LoVo (cell line): ENCODE measurements at regions not wholly inside any gene's neighbourhood (a gene's known extent, or its start where the extent isn't known, plus 50 kb on each side); places are given as distances from the start of the nearest gene placed in this dataset.
A peak's percentile ranks its signal among the peaks of the same experiment; 100 is the strongest.

Source experiments
- DNase-seq: peaks from one replicate; pipeline ENCODE4 v3.0.0-alpha.2; 2016; ENCODE audit warnings: low spot score

- DNase-seq: no peak
Observed at GRCh38 chr4:63799166-63799565, 610.1 kb downstream of the TECRL start.

DNA sequence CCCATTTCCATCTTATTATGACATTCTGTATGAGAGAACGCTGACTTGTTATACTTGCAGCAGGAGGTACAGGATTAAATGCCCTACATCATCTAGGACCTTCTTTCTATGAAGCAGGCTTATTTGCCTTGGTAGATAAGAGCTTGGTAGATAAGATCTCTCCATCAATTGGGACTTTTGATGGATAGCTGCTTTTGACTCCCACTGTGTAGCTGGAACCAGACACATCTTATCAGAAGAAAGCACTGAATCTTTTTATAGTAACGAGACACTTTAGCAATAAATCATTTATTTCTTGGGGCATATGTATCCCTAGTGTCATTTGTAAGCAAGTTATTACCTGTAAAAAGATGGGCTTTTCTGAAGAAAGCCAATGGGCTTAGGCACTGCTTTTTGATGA, 613.9 kb downstream of the TECRL start:
- DNase-seq: no peak

DNA sequence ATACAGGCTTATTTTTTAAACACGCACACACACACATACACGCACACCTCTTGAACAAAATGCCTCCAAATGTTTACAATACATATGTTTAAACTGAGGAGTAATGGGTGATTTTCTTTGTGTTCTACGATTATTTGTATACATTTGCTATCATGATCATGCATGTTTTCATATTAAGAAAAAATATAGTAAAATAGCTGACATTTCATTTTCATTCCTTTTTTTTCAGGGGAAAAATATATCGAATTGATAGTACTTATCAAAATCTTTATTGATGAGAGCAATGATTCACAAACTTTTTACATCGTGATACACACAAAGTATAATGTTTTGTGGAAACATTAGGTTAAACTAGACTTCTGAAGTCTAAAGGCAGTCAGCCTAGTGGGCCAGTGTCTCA, 618.9 kb downstream of the TECRL start:
- no peak for DNase-seq

DNA sequence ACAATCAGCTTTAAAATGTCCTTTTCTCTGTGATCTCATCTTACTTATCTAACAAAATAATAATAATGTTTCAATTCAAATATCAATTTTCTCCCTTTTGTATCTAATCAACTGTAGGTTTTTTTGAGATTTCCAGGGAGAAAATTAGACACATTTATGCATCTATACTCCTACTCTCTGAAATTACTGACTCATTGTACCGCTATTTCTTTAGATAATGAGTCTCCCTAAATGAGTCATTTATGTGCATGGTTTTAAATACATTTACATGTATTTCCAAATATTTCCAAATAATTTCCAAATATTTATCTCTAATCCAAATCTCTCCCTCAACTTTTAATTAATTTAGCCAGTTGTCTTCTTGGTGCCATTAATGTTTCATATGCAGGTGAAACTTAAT, 621.0 kb downstream of the TECRL start:
- no peak for DNase-seq

DNA sequence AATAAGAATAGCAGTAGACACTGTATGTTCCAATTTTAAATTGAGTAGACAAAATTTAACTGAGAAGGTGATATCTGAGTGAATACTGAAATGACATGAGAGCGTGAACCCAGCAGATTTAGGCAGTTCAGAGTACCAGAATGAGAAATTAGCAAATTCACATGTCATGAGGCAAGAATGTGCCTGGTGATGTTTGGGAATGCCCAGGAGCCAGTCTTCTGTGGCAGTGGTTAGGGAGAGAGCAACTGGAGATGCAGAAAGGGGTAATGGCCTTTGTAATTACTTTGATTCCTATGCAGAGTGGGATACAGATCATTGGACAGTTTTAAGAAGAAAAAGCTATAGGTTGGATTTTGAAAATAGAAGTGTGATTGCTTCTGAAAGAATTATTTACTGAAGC, 621.9 kb downstream of the TECRL start:
- DNase-seq: no peak

DNA sequence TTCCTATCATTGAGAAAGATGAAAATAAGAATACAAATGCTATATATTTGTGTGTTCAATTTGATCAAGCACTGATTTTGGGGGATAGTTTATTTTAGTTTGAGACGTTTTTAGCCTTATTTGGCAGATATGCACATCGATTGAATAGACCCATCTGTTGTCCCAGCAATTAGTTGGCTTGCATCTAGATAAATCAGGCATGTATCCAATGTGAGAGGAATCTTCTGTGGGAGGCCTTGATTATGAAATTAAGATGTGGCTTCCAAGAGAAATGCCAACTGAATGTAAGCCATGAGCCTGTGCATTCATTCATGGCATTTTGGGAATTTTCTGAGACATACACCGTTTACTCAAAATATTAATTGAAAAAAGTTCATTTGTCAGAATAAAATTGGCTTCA, 623.1 kb downstream of the TECRL start:
- no peak for DNase-seq

- no peak for DNase-seq
Observed at GRCh38 chr4:63784822-63785221, 624.4 kb downstream of the TECRL start.

DNA sequence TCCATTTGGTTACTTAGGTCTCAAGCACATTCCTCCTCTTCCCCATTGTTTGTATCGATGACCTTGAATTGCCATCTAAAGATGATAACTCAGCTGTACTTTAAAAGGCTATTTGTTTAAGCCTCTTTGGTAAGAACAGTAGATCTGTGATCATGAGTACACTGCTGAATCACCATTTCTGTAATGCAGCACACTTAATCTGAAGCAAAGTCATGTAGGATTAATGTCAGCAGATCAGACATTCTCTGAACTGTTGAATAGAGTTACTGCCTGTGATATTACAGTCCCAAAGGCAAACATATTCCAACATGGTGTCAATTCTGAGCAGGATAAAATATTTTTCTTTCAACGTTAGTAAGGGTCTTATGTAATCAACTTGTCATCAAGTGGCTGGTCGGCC, 631.6 kb downstream of the TECRL start:
- DNase-seq: no peak

DNA sequence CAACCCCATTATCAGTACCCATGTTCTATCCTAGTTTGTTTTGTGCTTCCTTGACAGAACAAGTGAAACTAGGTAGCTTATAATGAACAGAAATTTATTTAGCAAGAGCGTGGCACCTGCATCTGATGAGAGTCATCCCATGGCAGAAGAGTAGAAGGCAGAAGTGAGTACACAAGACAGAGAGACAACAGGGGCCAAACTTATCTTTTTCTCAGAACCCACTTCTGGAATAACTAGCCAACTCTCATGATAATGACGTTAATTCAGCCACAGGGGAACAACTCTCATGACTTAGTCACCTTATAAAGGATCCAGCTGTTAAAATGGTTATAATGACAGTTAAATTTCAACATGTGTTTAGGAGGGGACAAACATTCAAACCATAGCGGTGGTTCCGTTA, 644.9 kb downstream of the TECRL start:
- DNase-seq: no peak

- no peak for DNase-seq
Observed at GRCh38 chr4:63757929-63758328, 651.3 kb downstream of the TECRL start.

GRCh38 chr4:63742882-63743281, 666.4 kb downstream of the TECRL start:
- no peak for DNase-seq

DNA sequence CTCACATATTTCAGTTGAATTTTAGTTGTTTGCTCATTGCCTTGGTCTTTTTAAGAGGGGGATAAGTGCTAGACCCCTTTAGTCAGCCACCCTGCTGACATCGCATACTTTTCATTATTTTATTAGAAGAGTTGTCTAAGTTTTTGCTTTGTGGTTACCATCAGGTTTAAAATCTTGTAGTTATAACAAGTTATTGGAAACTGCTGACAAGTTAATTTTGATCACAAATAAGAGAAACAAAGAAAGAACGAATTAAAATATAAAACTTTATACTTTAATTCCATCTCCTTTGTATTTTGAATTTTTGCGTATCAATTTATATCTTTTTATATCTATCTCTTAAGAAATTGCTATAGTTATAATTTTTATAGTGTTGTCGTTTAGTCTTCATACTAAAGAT, 679.7 kb downstream of the TECRL start:
- DNase-seq: no peak

- DNase-seq: no peak
Observed at GRCh38 chr4:63728480-63729177, 680.6 kb downstream of the TECRL start.

DNA sequence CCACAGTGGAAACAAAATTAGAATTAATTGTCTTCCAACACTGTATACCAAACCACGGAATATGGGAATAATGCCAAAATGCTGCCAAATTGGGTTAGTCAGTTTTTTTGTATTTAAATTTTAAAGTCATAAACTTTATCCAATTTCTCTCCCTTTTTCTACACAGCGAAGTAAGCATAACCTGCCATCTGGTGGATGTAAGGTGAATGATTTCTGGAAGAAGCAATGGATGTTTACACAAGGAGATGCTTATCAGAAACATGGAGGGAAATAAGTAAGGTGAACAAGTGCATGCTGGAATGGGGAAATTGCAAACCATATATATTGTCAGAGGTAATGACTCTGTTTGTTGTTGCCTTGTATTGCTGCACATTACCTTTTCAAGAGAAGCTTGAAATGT, 691.9 kb downstream of the TECRL start:
- peak; percentile 39 for DNase-seq

GRCh38 chr4:63708661-63709060, 700.6 kb downstream of the TECRL start:
- DNase-seq: no peak

GRCh38 chr4:63700569-63700968, 708.7 kb downstream of the TECRL start:
- DNase-seq: no peak

DNA sequence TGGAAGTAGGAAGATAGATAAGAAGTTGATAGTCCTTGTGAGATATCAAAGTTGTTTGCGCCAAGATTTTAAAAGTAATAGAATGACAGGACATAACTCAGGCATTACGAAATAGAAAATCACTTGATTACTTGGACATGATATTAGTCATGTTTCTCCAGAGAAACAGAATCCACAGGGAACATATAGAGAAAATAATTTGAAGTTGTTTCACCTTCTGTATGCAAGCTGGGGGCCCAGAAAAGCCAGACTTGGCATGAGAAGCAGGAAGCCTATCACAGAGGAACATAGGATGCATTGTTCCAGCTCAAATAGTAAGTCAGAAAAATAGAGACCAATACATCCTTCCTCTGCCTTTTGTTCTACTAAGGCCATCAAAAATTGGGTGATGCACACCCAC, 715.9 kb downstream of the TECRL start:
- DNase-seq: no peak

GRCh38 chr4:63678358-63678931, 730.8 kb downstream of the TECRL start:
- no peak for DNase-seq

- no peak for DNase-seq
Observed at GRCh38 chr4:63670735-63671134, 738.5 kb downstream of the TECRL start.

DNA sequence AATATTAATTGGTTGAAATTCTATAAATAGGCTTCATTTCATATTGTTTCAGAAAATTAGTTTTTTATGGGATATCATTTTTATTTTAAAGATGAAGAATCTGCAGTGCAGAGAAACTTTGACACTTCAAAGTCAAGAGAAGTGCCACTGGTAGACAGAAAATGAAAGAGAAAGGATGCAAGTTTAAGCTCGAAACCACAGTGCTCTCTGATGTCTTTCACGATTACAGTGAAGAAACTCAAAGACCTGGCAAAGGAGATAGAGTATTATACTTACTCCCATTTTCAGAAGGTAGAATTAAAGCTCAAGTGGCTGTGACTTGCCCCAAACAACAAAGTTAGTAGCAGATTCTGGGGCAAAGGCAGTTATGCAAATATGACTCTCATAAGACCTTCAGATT, 745.4 kb downstream of the TECRL start:
- no peak for DNase-seq

GRCh38 chr4:63644396-63644795, 764.9 kb downstream of the TECRL start:
- DNase-seq: no peak

- DNase-seq: no peak
Observed at GRCh38 chr4:63637270-63637669, 772.0 kb downstream of the TECRL start.

GRCh38 chr4:63632858-63633257, 776.4 kb downstream of the TECRL start:
- no peak for DNase-seq

DNA sequence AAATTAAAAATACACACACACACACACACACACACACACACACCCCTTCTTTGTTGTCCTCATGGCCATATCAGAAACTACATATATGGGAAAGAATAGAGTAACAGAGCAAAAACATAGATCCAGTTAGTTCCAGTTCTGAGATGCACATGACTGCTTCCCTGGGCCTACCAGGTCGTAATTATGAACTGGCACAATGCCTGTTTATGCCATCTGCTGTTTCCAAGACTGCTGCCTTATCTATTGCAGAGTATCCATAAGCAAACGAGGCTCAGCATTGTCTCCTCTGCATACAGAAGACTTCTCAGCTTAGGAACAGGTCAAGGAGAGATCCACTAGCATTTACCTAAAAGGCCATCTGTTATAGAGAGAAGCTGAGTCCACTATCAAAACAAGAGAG, 789.0 kb downstream of the TECRL start:
- no peak for DNase-seq
